Panc1 (cell line): ENCODE measurements at regions not wholly inside any gene's neighbourhood (a gene's known extent, or its start where the extent isn't known, plus 50 kb on each side); places are given as distances from the start of the nearest gene placed in this dataset.

Experiments used
- ATAC-seq: fragments of 200-7000 bp; cut with Tn5 transposase; 2 replicates; pipeline ENCODE4 v1.9.1; 2020; ENCODE audit warnings: mild to moderate bottlenecking, moderate library complexity
- BruUV-seq: library from RNA; stranded (reverse); fragments of 400-500 nt; replicated peaks from 2 replicates; lab custom pipeline; 2021; lab: Mats Ljungman, UMichigan
- CTCF ChIA-PET: fragments of 300-600 bp; sonication (Branson Sonifier 250); formaldehyde crosslinking; loops from one replicate; lab custom pipeline; 2022; ENCODE audit warnings: antibody characterized with exemption; lab: Charles Lee
- POLR2A ChIA-PET: fragments of 300-600 bp; sonication (Branson Sonifier 250); formaldehyde crosslinking; loops from one replicate; lab custom pipeline; 2022; ENCODE audit warnings: antibody characterized with exemption; lab: Charles Lee
- DNase-seq: peaks from one replicate; pipeline ENCODE4 v3.0.0-alpha.2; 2010; ENCODE audit warnings: low read depth, low spot score
- H3K27ac ChIP-seq: 2 replicates; pipeline ENCODE4 v1.5.1; 2011; ENCODE audit warnings: mild to moderate bottlenecking, low read length, inconsistent platforms
- H3K27me3 ChIP-seq: fragments of 200-500 bp; sonication (Bioruptor generic); 2 replicates; pipeline ENCODE4 v1.6.0; 2014; ENCODE audit warnings: low read length, inconsistent platforms; ENCODE audit not compliant: control insufficient read depth, insufficient read depth
- H3K36me3 ChIP-seq: fragments of 200-500 bp; sonication (Bioruptor generic); 2 replicates; pipeline ENCODE4 v1.5.1; 2014; ENCODE audit warnings: inconsistent platforms, mild to moderate bottlenecking, low read length, moderate library complexity; ENCODE audit not compliant: control insufficient read depth, insufficient read depth
- H3K4me1 ChIP-seq: 2 replicates; pipeline ENCODE4 v1.5.1; 2011; ENCODE audit warnings: inconsistent platforms, mild to moderate bottlenecking, low read length, moderate library complexity; ENCODE audit not compliant: control insufficient read depth, insufficient read depth
- H3K4me3 ChIP-seq, 2 experiments: 2 replicates each; pipeline ENCODE4 v1.5.1; 2011 to 2012; ENCODE audit warnings: low read depth in 2 of 2, low read length in 2 of 2, mild to moderate bottlenecking in 2 of 2, inconsistent platforms in 1 of 2, moderate library complexity in 1 of 2
- H3K9me3 ChIP-seq: fragments of 200-500 bp; sonication (Bioruptor generic); 2 replicates; pipeline ENCODE4 v1.5.1; 2014; ENCODE audit warnings: low read depth, mild to moderate bottlenecking, inconsistent platforms, low read length, moderate library complexity; ENCODE audit not compliant: control insufficient read depth, insufficient read depth
- POLR2AphosphoS5 ChIP-seq: IDR thresholded peaks from 2 replicates; pipeline ENCODE4 v1.6.1; 2012; ENCODE audit warnings: mild to moderate bottlenecking, low read depth, low read length, moderate library complexity
- REST ChIP-seq, 2 experiments: IDR thresholded peaks; 2 replicates each; pipeline ENCODE4 v1.6.1; 2011 to 2012; ENCODE audit warnings: low read depth in 2 of 2, control low read depth in 1 of 2, low read length in 1 of 2, mild to moderate bottlenecking in 1 of 2, moderate library complexity in 1 of 2; ENCODE audit not compliant: insufficient read depth in 1 of 2
- SIN3A ChIP-seq: IDR thresholded peaks from 2 replicates; pipeline ENCODE4 v1.6.1; 2012; ENCODE audit warnings: low read depth, mild to moderate bottlenecking, low read length, moderate library complexity, borderline replicate concordance; ENCODE audit not compliant: insufficient read depth
- TCF7L2 ChIP-seq: IDR thresholded peaks from 2 replicates; pipeline ENCODE4 v1.6.1; 2011; ENCODE audit warnings: mild to moderate bottlenecking, low read depth, low read length, inconsistent platforms
- in situ Hi-C: cut with HindIII; loops from 2 replicates; pipeline ENCODE4 v1.10.0; 2016; ENCODE audit warnings: low sequenced_read_pairs, low pct_unique_long_range_greater_than_20kb
- intact Hi-C: fragments of 100-400 bp; cut with micrococcal nuclease; formaldehyde crosslinking; loops from one replicate; pipeline ENCODE4 v1.10.0; 2022; ENCODE audit not compliant: unreplicated experiment
- TF ChIP-seq, protein P1 (sequence below): fragments of 450-650 bp; IDR thresholded peaks from 2 replicates; pipeline ENCODE4 v1.5.1; 2017; ENCODE audit warnings: mild to moderate bottlenecking

GRCh38 chr15:91584895-91585294 lies 268.6 kb upstream of the SLCO3A1 start:
- ATAC-seq: no peak
- ChIA-PET CTCF (no interaction called here), POLR2A (no interaction called here)
- H3K4me1 ChIP-seq: no peaks in the 10 kb centered on the region
- no peak for DNase-seq
- in situ Hi-C loops: no loop called here
- no peak overlapping the region for H3K27ac ChIP-seq
- no peaks in the 10 kb centered on the region for H3K36me3 ChIP-seq
- BruUV-seq: no TSS peak
- H3K9me3 ChIP-seq: no peaks in the 10 kb centered on the region
- intact Hi-C loops: no loop called here
- H3K27me3 ChIP-seq: no peaks in the 10 kb centered on the region
- H3K4me3 ChIP-seq: no peak overlapping the region
- TF ChIP-seq SIN3A (no peak), REST (IDR thresholded peaks at IDR 0.05; ENCODE audit: insufficient read depth in 1 of 2, low read depth in 2 of 2, low read length in 1 of 2) (no peak), TCF7L2 (no peak), POLR2AphosphoS5 (no peak)
- TF ChIP-seq, protein P1, sequence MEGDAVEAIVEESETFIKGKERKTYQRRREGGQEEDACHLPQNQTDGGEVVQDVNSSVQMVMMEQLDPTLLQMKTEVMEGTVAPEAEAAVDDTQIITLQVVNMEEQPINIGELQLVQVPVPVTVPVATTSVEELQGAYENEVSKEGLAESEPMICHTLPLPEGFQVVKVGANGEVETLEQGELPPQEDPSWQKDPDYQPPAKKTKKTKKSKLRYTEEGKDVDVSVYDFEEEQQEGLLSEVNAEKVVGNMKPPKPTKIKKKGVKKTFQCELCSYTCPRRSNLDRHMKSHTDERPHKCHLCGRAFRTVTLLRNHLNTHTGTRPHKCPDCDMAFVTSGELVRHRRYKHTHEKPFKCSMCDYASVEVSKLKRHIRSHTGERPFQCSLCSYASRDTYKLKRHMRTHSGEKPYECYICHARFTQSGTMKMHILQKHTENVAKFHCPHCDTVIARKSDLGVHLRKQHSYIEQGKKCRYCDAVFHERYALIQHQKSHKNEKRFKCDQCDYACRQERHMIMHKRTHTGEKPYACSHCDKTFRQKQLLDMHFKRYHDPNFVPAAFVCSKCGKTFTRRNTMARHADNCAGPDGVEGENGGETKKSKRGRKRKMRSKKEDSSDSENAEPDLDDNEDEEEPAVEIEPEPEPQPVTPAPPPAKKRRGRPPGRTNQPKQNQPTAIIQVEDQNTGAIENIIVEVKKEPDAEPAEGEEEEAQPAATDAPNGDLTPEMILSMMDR: no peak

- in situ Hi-C loops (no loop called here), intact Hi-C loops (no loop called here)
- BruUV-seq: no TSS peak
These were observed 266.9 kb upstream of the SLCO3A1 start for GRCh38 chr15:91586560-91586959.

More at GRCh38 chr15:91586560-91586959, 266.9 kb upstream of the SLCO3A1 start:
- Histone ChIP-seq H3K36me3 (no peaks in the 10 kb centered on the region), H3K27me3 (no peaks in the 10 kb centered on the region), H3K4me1 (no peaks in the 10 kb centered on the region), H3K9me3 (no peaks in the 10 kb centered on the region), H3K4me3 (no peak overlapping the region), H3K27ac (no peak overlapping the region)
- POLR2A ChIA-PET: no interaction called here
- ATAC-seq: no peak
- CTCF ChIA-PET: no interaction called here
- DNase-seq: no peak
- TF ChIP-seq SIN3A (no peak), POLR2AphosphoS5 (no peak), REST (IDR thresholded peaks at IDR 0.05; ENCODE audit: insufficient read depth in 1 of 2, low read depth in 2 of 2, low read length in 1 of 2) (no peak)
- TF ChIP-seq, protein P1: no peak
